ENCODE measurements at regions not wholly inside any gene's neighbourhood (a gene's known extent, or its start where the extent isn't known, plus 50 kb on each side); places are given as distances from the start of the nearest gene placed in this dataset.

- TF ChIP-seq CTCF (IDR thresholded peaks at IDR 0.05; ENCODE audit: insufficient read depth, low read depth, low read length) (no peak), EZH2 (IDR thresholded peaks at IDR 0.05; ENCODE audit: insufficient read depth, low read length) (no peak)
Observed at GRCh38 chr14:99003646-99004045, 268.4 kb downstream of the BCL11B start.

Measured in astrocyte (in vitro differentiated cells and primary cell).